NCI-H748 (cell line): ENCODE measurements at regions not wholly inside any gene's neighbourhood (a gene's known extent, or its start where the extent isn't known, plus 50 kb on each side); places are given as distances from the start of the nearest gene placed in this dataset.
"Not testable (repeated sequence)": the region's sequence is repeated elsewhere in the genome, so short reads cannot be mapped to it uniquely, and the experiment has no call there.

Source experiments
- DNase-seq: peaks from one replicate; lab custom pipeline; 2025; ENCODE audit not compliant: unreplicated experiment; lab: John Stamatoyannopoulos, UW

DNA sequence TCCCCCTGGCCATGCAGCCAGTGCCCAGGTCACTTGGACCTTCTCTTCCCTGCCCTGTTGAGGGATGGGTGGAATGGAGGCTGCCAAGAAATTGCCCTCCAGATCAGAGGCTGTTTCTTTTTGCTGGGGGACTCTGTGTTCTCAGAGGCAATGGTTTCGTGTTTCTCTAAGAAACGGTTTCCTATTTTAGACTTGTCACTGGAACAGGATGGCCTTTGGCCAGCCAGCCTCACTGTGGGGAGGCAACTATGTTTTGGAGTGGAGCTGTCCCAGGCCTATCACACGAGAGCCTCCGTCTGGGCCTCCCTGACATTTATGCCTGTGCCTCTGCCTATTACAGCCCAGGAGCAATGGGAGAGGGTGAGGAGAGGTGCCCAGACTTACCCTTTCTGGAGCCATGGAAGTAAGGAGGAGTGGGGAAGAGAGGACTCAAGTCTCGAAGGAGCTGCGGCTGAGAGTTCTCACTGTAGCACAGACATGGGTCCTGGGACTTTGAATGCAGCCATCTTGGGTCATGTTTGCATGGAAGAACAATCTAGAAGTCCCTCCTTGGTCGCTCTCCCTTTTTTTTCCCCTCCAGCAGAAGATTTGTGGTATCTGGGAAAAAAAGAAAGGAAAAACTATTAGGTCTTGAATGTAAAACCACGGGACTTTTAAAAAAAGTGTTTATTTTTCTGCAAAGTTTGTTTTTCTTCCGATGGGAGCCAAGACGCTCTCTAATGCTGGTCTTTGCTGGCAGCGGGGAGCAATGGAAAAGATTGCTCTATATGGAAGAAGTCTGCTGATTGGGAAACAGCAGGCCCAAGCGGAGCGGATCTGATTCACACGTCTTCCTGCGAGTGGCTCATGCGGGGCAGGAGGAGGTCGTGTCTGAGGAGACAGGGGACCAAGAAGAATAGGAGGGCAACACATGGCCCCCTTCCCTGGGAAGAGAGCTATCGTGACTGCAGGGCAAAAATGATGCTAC lies 219.2 kb downstream of the FOXD2 start:
- no peak for DNase-seq

DNA sequence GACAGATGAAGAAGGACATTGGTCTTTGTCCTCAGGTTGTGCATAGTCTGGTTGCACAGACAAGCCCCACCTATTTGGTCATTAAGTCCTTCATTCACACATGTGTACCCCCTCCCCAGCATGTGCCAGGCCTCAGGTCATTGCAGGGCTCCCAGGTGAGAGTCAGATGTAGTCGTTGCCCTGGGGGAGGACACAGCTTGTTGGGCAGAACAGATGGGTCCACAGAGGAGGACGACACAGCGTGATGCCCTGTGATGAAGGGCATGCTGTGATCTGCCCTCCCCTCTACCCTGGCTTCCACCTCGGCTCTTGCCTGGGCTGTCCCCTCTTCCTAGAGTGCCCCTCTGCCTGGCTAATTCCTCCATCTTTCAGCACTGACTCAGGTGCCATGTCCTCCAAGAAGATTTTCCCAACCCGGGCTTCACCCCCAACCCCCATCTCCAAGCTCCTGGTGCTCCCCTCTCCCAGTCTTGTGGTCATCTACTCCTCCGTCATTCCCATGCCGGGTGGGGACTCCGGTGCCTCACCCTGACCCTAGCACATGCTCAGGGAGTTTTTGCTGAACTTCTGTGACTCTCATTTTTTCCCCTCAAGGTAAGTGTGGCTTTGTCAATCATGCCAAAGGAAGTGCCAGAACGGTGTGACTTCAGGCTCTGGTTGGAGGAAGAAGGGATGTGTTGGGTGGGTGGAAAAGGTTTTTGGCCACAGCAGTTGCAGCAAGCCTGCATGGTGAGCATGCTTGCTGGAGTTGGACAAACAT lies 220.5 kb downstream of the FOXD2 start:
- no peak for DNase-seq

DNA sequence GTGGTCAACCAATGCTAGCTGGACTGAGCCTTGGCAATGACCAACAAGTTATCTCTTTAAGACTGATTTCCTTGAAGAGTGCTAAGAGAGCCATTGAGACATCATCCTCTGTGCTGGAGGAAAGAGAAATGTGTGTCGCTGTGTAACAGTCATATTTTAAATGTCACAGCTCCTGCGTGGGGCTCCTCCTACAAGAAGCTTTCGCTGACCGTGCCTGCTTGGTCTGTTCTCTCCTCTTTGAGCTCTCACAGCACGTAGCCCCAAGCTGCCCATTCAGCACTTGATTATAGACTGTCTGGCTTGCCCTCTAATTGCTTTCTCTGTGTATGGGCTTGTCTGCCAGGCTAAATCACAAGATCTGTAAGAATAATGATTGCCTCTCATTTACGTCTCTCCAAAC lies 221.3 kb downstream of the FOXD2 start:
- DNase-seq, result peak; percentile 85

GRCh38 chr1:47660622-47661021 lies 222.8 kb downstream of the FOXD2 start:
- no peak for DNase-seq

DNA sequence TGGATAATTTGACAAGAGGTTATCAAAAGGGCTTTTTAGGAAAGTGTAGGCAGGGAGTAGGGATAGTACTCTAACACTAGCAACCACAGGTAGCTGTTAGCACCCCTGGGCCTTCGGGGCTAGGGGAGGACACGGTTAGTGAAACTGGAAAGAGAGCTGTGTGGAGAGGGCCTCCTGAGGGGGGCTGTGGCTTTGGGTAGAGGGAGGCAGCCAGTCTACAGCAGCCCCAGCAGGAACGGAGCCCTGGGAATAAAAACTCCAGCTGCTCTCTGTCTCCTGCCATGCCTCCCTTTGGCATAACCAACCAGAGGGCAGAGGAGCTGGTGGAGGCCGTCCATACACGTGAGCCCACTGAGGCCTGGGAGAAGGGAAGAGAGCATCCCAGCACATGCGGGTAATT lies 223.2 kb downstream of the FOXD2 start:
- peak; percentile 72 for DNase-seq

DNA sequence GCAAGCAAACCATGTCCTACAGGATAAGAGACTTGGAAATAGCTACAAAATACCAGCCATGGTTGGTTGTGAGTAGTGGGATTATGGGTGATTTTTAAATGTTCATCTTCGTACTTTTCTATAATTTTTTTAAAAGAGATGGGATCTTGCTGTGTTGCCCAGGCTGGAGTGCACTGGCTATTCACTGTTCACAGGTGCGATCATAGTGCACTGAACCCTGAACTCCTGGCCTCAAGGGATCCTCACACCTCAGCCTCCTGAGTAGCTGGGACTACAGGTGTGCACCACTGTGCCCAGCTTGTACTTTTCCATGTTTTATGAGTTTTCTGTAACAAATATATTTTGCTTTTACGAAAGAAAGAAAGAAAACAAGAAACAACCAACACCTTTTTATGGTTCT lies 224.2 kb downstream of the FOXD2 start:
- no peak for DNase-seq

DNA sequence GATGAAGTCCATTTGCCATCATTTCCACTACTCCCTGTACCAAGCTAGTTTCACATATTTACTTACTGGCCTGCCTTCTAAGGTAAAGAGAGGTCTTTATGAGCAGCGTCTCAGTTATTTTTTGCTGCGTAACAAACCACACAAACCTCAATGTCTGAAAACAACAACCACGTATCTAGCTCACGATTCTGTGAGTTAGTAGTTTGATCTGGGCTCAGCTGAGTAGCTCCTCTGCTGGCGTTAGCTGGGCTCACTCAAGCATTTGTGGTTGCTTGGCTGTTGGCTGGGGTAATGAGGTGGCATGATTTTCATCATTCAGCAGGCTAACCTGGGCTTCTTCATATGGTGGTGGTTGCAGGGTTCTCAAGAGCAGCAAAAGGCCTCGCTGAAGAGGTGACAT lies 225.4 kb downstream of the FOXD2 start:
- DNase-seq, result no peak

GRCh38 chr1:47664356-47664755 lies 226.5 kb downstream of the FOXD2 start:
- DNase-seq, result no peak

- DNase-seq, result not testable (repeated sequence)
Measured at GRCh38 chr1:47664896-47665295, 227.1 kb downstream of the FOXD2 start.

DNA sequence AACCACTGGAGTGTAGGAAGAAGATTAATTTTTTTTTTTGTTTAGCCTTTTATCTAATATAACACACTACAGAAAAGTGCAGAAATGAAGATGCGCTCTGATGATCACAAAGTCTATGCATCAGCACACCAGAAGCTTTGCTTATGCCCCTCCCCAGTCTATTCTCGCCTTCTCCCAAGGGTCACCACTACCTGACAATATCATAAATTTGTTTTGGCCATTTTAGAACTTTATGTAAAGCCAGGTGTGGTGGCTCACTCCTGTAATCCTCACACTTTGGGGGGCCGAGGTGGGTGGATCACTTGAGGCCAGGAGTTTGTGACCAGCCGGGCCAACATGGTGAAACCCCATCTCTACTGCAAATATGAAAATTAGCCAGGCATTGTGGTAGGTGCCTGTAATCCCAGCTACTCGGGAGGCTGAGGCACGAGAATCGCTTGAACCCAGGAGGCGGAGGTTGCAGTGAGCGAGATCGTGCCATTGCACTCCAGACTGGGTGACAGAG lies 231.3 kb downstream of the FOXD2 start:
- no peak for DNase-seq

- no peak for DNase-seq
Measured at GRCh38 chr1:47672622-47673021, 234.8 kb downstream of the FOXD2 start.

GRCh38 chr1:47674189-47674588 lies 236.3 kb downstream of the FOXD2 start:
- DNase-seq, result no peak

DNA sequence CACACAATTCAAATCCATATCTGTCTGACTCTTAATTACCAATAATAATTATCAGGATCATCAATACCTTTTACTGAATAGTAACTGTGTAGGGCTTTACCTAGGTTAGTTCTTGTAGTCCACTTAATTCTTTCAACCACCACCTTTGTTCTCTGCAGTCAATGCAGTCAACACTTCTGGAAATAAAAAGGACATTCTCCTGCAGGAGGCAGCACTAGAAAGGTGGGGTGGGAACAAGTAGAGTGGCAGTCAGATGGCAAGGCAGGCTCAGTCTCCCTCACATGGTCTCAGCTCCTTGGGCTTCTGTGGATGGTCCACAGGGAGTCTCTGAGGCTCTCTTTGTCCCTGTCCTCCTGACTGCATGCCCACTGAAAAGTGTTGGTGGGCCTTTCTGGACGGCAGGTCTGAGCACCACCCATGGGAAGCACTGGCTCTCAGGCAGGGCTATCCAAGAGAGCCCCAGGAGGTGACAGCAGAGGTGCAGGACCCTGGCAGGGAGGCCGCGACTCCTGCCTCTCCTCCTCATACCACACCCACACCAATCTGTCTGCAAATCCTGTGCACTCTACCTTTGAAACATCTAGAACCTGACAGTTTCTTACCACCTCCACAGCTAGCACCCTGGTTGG lies 237.3 kb downstream of the FOXD2 start:
- no peak for DNase-seq

GRCh38 chr1:47675721-47676120 lies 237.9 kb downstream of the FOXD2 start:
- DNase-seq, result no peak

DNA sequence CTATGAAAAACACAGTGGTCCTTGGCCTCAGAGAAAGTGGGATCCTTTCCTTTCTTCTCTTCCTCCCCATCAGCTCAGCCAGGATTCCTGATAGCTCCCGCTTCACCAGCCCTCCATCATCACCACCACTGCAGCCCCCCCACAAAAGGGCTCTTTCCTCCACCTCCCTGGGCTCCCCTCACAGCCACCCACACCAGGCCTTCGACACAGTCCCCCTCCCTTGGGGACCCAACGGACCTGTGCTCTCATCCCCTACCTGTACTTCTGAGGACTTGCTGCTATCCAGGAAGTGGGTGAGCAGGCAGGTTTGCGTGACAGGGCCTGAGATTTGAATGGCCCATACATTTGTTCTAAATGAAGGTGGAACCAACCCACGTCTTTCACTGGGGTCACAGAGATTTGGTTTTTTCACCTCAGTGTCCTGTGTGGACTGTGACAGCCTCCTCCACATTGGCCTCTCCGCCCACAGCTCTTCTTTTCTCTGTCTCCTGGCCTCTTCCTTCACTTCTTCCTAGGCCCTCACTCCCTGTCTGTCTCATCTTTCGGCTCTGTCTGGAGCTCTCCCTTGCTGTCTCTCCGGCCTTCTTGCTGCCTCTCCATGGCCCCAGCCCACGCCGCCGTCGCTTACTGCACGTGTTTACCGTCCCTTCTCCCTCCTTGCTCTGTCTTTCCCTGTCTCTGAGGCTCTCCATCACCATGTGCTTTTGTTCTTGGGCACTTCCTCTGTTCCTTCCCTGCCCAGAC lies 238.6 kb downstream of the FOXD2 start:
- no peak for DNase-seq

DNA sequence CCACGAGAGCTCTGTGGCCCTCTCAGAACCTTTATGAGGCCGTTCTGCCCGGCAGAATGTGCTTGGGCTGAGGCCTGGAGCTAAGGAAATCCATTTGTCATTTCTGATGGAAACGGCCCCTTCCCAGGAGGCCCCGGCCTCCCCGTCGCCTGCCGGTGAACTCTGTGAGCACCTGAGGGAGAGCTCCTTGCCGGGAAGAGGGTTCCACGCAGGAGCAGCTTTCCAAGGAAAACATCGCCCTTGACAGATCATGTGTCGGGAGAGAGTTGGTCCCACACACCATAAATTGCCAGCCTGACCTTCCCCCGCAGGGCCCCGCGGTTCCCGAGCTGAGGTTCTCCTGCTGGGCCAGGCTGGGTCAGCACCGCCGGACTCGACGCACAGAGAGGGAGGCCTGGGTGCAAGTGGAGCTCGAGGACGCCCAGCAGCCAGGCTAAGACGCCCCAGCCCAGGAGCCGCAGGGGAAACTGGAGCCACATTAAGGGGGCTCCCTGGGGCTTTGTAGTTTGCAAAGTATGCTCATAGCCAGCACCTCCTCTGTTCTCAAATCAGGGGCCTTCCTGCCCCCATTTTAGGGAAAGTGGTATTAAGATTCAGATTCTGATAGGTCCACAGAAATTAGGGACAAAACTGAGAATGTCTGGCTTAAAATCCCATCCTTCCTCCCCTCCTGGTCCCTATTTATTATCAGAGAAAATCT lies 239.5 kb downstream of the FOXD2 start:
- DNase-seq, result no peak

DNA sequence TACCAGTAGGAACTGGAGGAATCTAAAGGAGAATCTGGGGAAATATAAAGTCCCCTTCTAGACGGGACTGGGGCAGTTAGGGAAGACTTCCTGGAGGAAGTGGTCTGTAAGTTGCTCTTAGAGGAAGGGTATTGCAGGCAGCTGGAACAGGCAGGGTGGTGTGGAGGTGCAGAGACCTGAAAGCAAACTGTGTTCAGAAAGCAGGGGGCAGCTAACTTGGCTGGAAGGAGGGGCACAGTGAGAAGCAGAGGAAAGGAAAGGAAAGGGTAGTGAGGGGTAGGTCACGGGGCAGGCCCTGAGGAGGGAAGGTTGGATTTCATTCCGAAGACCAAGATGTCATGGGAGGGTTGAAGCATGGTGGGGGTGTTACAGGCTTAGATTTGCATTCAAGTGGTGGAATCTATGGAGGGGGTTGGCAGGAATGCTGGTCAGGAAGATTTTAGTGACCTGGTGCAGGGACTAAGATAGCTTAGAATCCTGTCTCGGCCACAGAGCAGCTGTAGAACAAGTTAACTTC lies 240.7 kb downstream of the FOXD2 start:
- DNase-seq, result no peak

GRCh38 chr1:47679301-47679791 lies 241.5 kb downstream of the FOXD2 start:
- no peak for DNase-seq

GRCh38 chr1:47679826-47680225 lies 242.0 kb downstream of the FOXD2 start:
- DNase-seq, result no peak
